Left kidney (tissue), 1 donor: ENCODE measurements at regions not wholly inside any gene's neighbourhood (a gene's known extent, or its start where the extent isn't known, plus 50 kb on each side); places are given as distances from the start of the nearest gene placed in this dataset.
"Not testable (repeated sequence)": the region's sequence is repeated elsewhere in the genome, so short reads cannot be mapped to it uniquely, and the experiment has no call there.

ENCODE experiments used
- DNase-seq: peaks from one replicate; pipeline ENCODE4 v3.0.0-alpha.2; 2013

GRCh38 chr2:14451312-14451711, 181.2 kb upstream of the LRATD1 start:
- DNase-seq, result no peak

- no peak for DNase-seq
Observed at GRCh38 chr2:14454202-14454601, 178.3 kb upstream of the LRATD1 start.

GRCh38 chr2:14459786-14460325, 172.7 kb upstream of the LRATD1 start:
- DNase-seq, result no peak

GRCh38 chr2:14475994-14476393, 156.5 kb upstream of the LRATD1 start:
- DNase-seq, result no peak

- DNase-seq, result no peak
Observed at GRCh38 chr2:14479486-14479885, 153.0 kb upstream of the LRATD1 start.

GRCh38 chr2:14480120-14480519, 152.4 kb upstream of the LRATD1 start:
- no peak for DNase-seq

GRCh38 chr2:14480906-14481305, 151.6 kb upstream of the LRATD1 start:
- no peak for DNase-seq

- no peak for DNase-seq
Observed at GRCh38 chr2:14492920-14493503, 139.5 kb upstream of the LRATD1 start.

GRCh38 chr2:14494759-14495158, 137.8 kb upstream of the LRATD1 start:
- no peak for DNase-seq

- DNase-seq, result no peak
Observed at GRCh38 chr2:14501061-14501460, 131.5 kb upstream of the LRATD1 start.

GRCh38 chr2:14506955-14507354, 125.6 kb upstream of the LRATD1 start:
- DNase-seq, result not testable (repeated sequence)

- DNase-seq, result no peak
Observed at GRCh38 chr2:14511541-14511940, 121.0 kb upstream of the LRATD1 start.

GRCh38 chr2:14513903-14514302, 118.6 kb upstream of the LRATD1 start:
- DNase-seq, result no peak

GRCh38 chr2:14516844-14517243, 115.7 kb upstream of the LRATD1 start:
- DNase-seq, result no peak

- DNase-seq, result no peak
Observed at GRCh38 chr2:14517731-14518130, 114.8 kb upstream of the LRATD1 start.

GRCh38 chr2:14520385-14520945, 112.1 kb upstream of the LRATD1 start:
- DNase-seq, result no peak

- DNase-seq, result no peak
Observed at GRCh38 chr2:14524041-14524802, 108.3 kb upstream of the LRATD1 start.

GRCh38 chr2:14524803-14525080, 107.8 kb upstream of the LRATD1 start:
- DNase-seq, result no peak

- no peak for DNase-seq
Observed at GRCh38 chr2:14530506-14530905, 102.0 kb upstream of the LRATD1 start.

GRCh38 chr2:14533131-14533757, 99.3 kb upstream of the LRATD1 start:
- DNase-seq, result no peak

GRCh38 chr2:14535156-14535555, 97.4 kb upstream of the LRATD1 start:
- DNase-seq, result no peak

- no peak for DNase-seq
Observed at GRCh38 chr2:14536976-14537375, 95.5 kb upstream of the LRATD1 start.

- DNase-seq, result no peak
Observed at GRCh38 chr2:14540015-14540414, 92.5 kb upstream of the LRATD1 start.
